Inferior parietal cortex (tissue), 1 donor: ENCODE measurements at regions not wholly inside any gene's neighbourhood (a gene's known extent, or its start where the extent isn't known, plus 50 kb on each side); places are given as distances from the start of the nearest gene placed in this dataset.

Source experiments
- DNase-seq: peaks from one replicate; pipeline ENCODE4 v3.0.0-alpha.2; 2016; ENCODE audit errors: extremely low spot score

GRCh38 chr10:4391683-4392082, 434.3 kb upstream of the AKR1E2 start:
- DNase-seq: no peak

- no peak for DNase-seq
Measured at GRCh38 chr10:4390219-4390618, 435.8 kb upstream of the AKR1E2 start.

- no peak for DNase-seq
Measured at GRCh38 chr10:4385231-4385870, 440.7 kb upstream of the AKR1E2 start.

- DNase-seq: no peak
Measured at GRCh38 chr10:4384245-4384644, 441.8 kb upstream of the AKR1E2 start.

- DNase-seq: no peak
Measured at GRCh38 chr10:4383651-4384098, 442.3 kb upstream of the AKR1E2 start.

GRCh38 chr10:4382811-4383210, 443.2 kb upstream of the AKR1E2 start:
- no peak for DNase-seq

- DNase-seq: no peak
Measured at GRCh38 chr10:4373612-4374011, 452.4 kb upstream of the AKR1E2 start.

GRCh38 chr10:4373098-4373497, 452.9 kb upstream of the AKR1E2 start:
- no peak for DNase-seq

- DNase-seq: no peak
Measured at GRCh38 chr10:4372601-4373000, 453.4 kb upstream of the AKR1E2 start.

- no peak for DNase-seq
Measured at GRCh38 chr10:4371691-4372295, 454.2 kb upstream of the AKR1E2 start.

- DNase-seq: no peak
Measured at GRCh38 chr10:4370376-4370775, 455.6 kb upstream of the AKR1E2 start.

GRCh38 chr10:4361581-4361980, 464.4 kb upstream of the AKR1E2 start:
- DNase-seq: no peak

GRCh38 chr10:4359003-4359402, 467.0 kb upstream of the AKR1E2 start:
- no peak for DNase-seq

- no peak for DNase-seq
Measured at GRCh38 chr10:4357911-4358310, 468.1 kb upstream of the AKR1E2 start.

GRCh38 chr10:4355350-4355749, 470.7 kb upstream of the AKR1E2 start:
- no peak for DNase-seq

GRCh38 chr10:4354382-4354812, 471.6 kb upstream of the AKR1E2 start:
- DNase-seq: no peak

GRCh38 chr10:4353964-4354363, 472.0 kb upstream of the AKR1E2 start:
- DNase-seq: no peak

- no peak for DNase-seq
Measured at GRCh38 chr10:4353059-4353655, 472.9 kb upstream of the AKR1E2 start.

- DNase-seq: no peak
Measured at GRCh38 chr10:4352414-4352961, 473.5 kb upstream of the AKR1E2 start.

- no peak for DNase-seq
Measured at GRCh38 chr10:4351723-4352413, 474.1 kb upstream of the AKR1E2 start.

- no peak for DNase-seq
Measured at GRCh38 chr10:4347397-4347796, 478.6 kb upstream of the AKR1E2 start.

- DNase-seq: no peak
Measured at GRCh38 chr10:4345877-4346646, 479.9 kb upstream of the AKR1E2 start.
